ENCODE measurements at regions not wholly inside any gene's neighbourhood (a gene's known extent, or its start where the extent isn't known, plus 50 kb on each side); places are given as distances from the start of the nearest gene placed in this dataset.

GRCh38 chr5:8861764-8862163 lies 684.1 kb downstream of the SEMA5A start:
- Histone ChIP-seq H3K27ac (ENCODE audit: low read depth, low read length) (no peak overlapping the region), H3K4me1 (ENCODE audit: control insufficient read depth, insufficient read depth, low read length) (no peaks in the 10 kb centered on the region), H3K27me3 (ENCODE audit: control insufficient read depth, insufficient read depth, low read length) (no peaks in the 10 kb centered on the region), H3K4me3 (ENCODE audit: low read length) (no peak overlapping the region), H3K36me3 (ENCODE audit: control insufficient read depth, insufficient read depth, low read length) (no peaks in the 10 kb centered on the region), H3K9ac (ENCODE audit: low read length) (no peak overlapping the region)

DNA sequence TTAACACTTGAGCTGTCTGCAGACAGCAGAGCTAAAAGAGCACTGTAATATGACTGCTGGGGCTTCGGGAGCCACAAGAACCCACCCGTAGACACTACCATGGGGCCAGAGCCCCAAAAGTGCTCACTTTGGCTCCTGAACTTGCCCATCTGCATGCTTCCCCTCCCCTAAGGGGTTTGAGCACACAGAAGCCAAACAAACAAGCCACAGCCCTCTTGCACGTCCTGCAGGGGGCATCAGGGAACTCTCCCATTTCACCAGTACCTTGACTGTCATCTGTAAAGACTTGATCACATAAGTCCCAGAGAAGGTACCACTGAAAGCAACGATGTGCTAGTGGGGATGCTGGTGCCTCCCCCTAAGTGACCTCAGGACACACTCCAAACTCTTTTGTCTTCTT lies 681.8 kb downstream of the SEMA5A start:
- no peak overlapping the region for H3K27ac ChIP-seq (ENCODE audit: low read depth, low read length)
- H3K27me3 ChIP-seq (ENCODE audit: control insufficient read depth, insufficient read depth, low read length), result no peaks in the 10 kb centered on the region
- H3K4me1 ChIP-seq (ENCODE audit: control insufficient read depth, insufficient read depth, low read length), result no peaks in the 10 kb centered on the region
- H3K9ac ChIP-seq (ENCODE audit: low read length), result no peak overlapping the region
- no peaks in the 10 kb centered on the region for H3K36me3 ChIP-seq (ENCODE audit: control insufficient read depth, insufficient read depth, low read length)
- no peak overlapping the region for H3K4me3 ChIP-seq (ENCODE audit: low read length)

GRCh38 chr5:8865266-8865665 lies 680.6 kb downstream of the SEMA5A start:
- no peaks in the 10 kb centered on the region for H3K27me3 ChIP-seq (ENCODE audit: control insufficient read depth, insufficient read depth, low read length)
- no peak overlapping the region for H3K4me3 ChIP-seq (ENCODE audit: low read length)
- no peaks in the 10 kb centered on the region for H3K36me3 ChIP-seq (ENCODE audit: control insufficient read depth, insufficient read depth, low read length)
- no peaks in the 10 kb centered on the region for H3K4me1 ChIP-seq (ENCODE audit: control insufficient read depth, insufficient read depth, low read length)
- H3K9ac ChIP-seq (ENCODE audit: low read length), result no peak overlapping the region
- no peak overlapping the region for H3K27ac ChIP-seq (ENCODE audit: low read depth, low read length)

GRCh38 chr5:8865686-8866374 lies 680.0 kb downstream of the SEMA5A start:
- Histone ChIP-seq H3K9ac (ENCODE audit: low read length) (no peak overlapping the region), H3K36me3 (ENCODE audit: control insufficient read depth, insufficient read depth, low read length) (no peaks in the 10 kb centered on the region), H3K4me1 (ENCODE audit: control insufficient read depth, insufficient read depth, low read length) (no peaks in the 10 kb centered on the region), H3K27me3 (ENCODE audit: control insufficient read depth, insufficient read depth, low read length) (no peaks in the 10 kb centered on the region), H3K4me3 (ENCODE audit: low read length) (no peak overlapping the region), H3K27ac (ENCODE audit: low read depth, low read length) (no peak overlapping the region)

- no peak overlapping the region for H3K9ac ChIP-seq (ENCODE audit: low read length)
- H3K4me1 ChIP-seq (ENCODE audit: control insufficient read depth, insufficient read depth, low read length), result no peaks in the 10 kb centered on the region
- no peaks in the 10 kb centered on the region for H3K27me3 ChIP-seq (ENCODE audit: control insufficient read depth, insufficient read depth, low read length)
- no peak overlapping the region for H3K4me3 ChIP-seq (ENCODE audit: low read length)
- H3K27ac ChIP-seq (ENCODE audit: low read depth, low read length), result no peak overlapping the region
- H3K36me3 ChIP-seq (ENCODE audit: control insufficient read depth, insufficient read depth, low read length), result no peaks in the 10 kb centered on the region
These were observed 677.6 kb downstream of the SEMA5A start for GRCh38 chr5:8868283-8868682.

GRCh38 chr5:8869932-8870331 lies 675.9 kb downstream of the SEMA5A start:
- Histone ChIP-seq H3K27ac (ENCODE audit: low read depth, low read length) (no peak overlapping the region), H3K9ac (ENCODE audit: low read length) (no peak overlapping the region), H3K36me3 (ENCODE audit: control insufficient read depth, insufficient read depth, low read length) (no peaks in the 10 kb centered on the region), H3K4me3 (ENCODE audit: low read length) (no peak overlapping the region), H3K27me3 (ENCODE audit: control insufficient read depth, insufficient read depth, low read length) (no peaks in the 10 kb centered on the region), H3K4me1 (ENCODE audit: control insufficient read depth, insufficient read depth, low read length) (no peaks in the 10 kb centered on the region)

GRCh38 chr5:8870349-8870958 lies 675.4 kb downstream of the SEMA5A start:
- Histone ChIP-seq H3K4me3 (ENCODE audit: low read length) (no peak overlapping the region), H3K27me3 (ENCODE audit: control insufficient read depth, insufficient read depth, low read length) (no peaks in the 10 kb centered on the region), H3K27ac (ENCODE audit: low read depth, low read length) (no peak overlapping the region), H3K9ac (ENCODE audit: low read length) (no peak overlapping the region), H3K4me1 (ENCODE audit: control insufficient read depth, insufficient read depth, low read length) (no peaks in the 10 kb centered on the region), H3K36me3 (ENCODE audit: control insufficient read depth, insufficient read depth, low read length) (no peaks in the 10 kb centered on the region)

- no peaks in the 10 kb centered on the region for H3K27me3 ChIP-seq (ENCODE audit: control insufficient read depth, insufficient read depth, low read length)
- H3K36me3 ChIP-seq (ENCODE audit: control insufficient read depth, insufficient read depth, low read length), result no peaks in the 10 kb centered on the region
- H3K9ac ChIP-seq (ENCODE audit: low read length), result no peak overlapping the region
- H3K27ac ChIP-seq (ENCODE audit: low read depth, low read length), result no peak overlapping the region
- H3K4me1 ChIP-seq (ENCODE audit: control insufficient read depth, insufficient read depth, low read length), result no peaks in the 10 kb centered on the region
- no peak overlapping the region for H3K4me3 ChIP-seq (ENCODE audit: low read length)
These were observed 674.9 kb downstream of the SEMA5A start for GRCh38 chr5:8870959-8871355.

DNA sequence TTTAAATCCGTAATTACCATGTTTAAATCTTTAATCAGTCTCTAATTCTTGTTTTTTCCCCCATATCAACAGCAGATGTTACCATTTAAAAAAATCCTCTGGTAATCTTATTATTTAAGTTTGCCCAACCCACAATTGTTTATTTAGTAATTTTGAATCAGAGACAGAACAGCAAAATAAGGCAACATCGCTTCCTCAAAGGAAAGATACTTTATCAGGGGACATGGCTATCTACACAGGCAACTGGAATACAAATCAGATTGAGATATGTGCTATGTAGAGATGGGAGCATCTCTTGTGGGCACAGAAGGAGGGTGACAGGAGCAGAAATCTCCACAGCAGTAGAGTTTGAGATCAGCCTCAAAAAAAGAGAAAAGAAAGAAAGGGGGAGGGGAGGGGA lies 674.4 kb downstream of the SEMA5A start:
- H3K4me3 ChIP-seq (ENCODE audit: low read length), result no peak overlapping the region
- H3K9ac ChIP-seq (ENCODE audit: low read length), result no peak overlapping the region
- H3K36me3 ChIP-seq (ENCODE audit: control insufficient read depth, insufficient read depth, low read length), result no peaks in the 10 kb centered on the region
- H3K27me3 ChIP-seq (ENCODE audit: control insufficient read depth, insufficient read depth, low read length), result no peaks in the 10 kb centered on the region
- no peaks in the 10 kb centered on the region for H3K4me1 ChIP-seq (ENCODE audit: control insufficient read depth, insufficient read depth, low read length)
- H3K27ac ChIP-seq (ENCODE audit: low read depth, low read length), result no peak overlapping the region

DNA sequence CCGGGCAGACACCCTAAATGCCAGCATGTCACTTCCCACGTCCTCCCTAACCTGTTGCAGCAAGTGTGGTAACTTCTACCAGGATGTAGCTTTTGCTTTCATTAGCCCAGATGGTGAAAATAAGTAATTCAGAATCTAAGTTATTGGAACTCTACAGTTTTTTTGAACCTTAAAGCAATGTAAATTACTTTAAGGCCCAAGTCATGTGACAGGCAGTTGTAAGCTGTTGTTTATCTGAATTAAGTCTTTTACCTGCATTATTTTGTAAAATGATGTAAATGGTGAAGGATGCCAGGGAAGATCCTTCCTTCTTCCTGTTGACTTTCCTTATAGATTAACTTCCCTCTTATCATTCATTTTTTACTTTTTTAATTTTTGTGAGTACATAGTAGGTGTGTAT lies 670.2 kb downstream of the SEMA5A start:
- Histone ChIP-seq H3K27ac (ENCODE audit: low read depth, low read length) (no peak overlapping the region), H3K27me3 (ENCODE audit: control insufficient read depth, insufficient read depth, low read length) (no peaks in the 10 kb centered on the region), H3K36me3 (ENCODE audit: control insufficient read depth, insufficient read depth, low read length) (no peaks in the 10 kb centered on the region), H3K4me3 (ENCODE audit: low read length) (no peak overlapping the region), H3K9ac (ENCODE audit: low read length) (no peak overlapping the region), H3K4me1 (ENCODE audit: control insufficient read depth, insufficient read depth, low read length) (no peaks in the 10 kb centered on the region)

GRCh38 chr5:8879248-8879647 lies 666.6 kb downstream of the SEMA5A start:
- no peak overlapping the region for H3K27ac ChIP-seq (ENCODE audit: low read depth, low read length)
- H3K36me3 ChIP-seq (ENCODE audit: control insufficient read depth, insufficient read depth, low read length), result no peaks in the 10 kb centered on the region
- H3K4me1 ChIP-seq (ENCODE audit: control insufficient read depth, insufficient read depth, low read length), result no peaks in the 10 kb centered on the region
- no peaks in the 10 kb centered on the region for H3K27me3 ChIP-seq (ENCODE audit: control insufficient read depth, insufficient read depth, low read length)
- no peak overlapping the region for H3K9ac ChIP-seq (ENCODE audit: low read length)
- no peak overlapping the region for H3K4me3 ChIP-seq (ENCODE audit: low read length)

GRCh38 chr5:8884029-8884428 lies 661.8 kb downstream of the SEMA5A start:
- Histone ChIP-seq H3K27me3 (ENCODE audit: control insufficient read depth, insufficient read depth, low read length) (no peaks in the 10 kb centered on the region), H3K4me1 (ENCODE audit: control insufficient read depth, insufficient read depth, low read length) (no peaks in the 10 kb centered on the region), H3K9ac (ENCODE audit: low read length) (no peak overlapping the region), H3K4me3 (ENCODE audit: low read length) (no peak overlapping the region), H3K36me3 (ENCODE audit: control insufficient read depth, insufficient read depth, low read length) (no peaks in the 10 kb centered on the region), H3K27ac (ENCODE audit: low read depth, low read length) (no peak overlapping the region)

DNA sequence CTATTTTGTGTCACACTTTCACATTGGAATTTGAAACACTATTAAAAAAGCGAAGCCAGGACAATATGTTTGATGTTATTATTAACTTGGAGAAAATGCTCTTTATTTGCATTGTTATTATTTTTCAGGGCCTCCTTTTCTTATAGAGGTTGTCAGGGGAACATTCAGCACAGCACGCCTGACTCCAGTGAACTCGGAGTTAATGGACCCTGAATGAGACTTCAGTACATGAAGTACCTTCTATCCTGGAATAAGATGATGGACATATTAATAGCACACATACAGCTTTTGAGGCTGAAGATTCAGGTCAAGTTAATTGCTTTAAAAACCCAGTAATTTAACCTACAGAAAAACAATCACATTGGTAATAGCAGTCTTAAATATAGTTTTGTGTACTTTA lies 652.9 kb downstream of the SEMA5A start:
- H3K36me3 ChIP-seq (ENCODE audit: control insufficient read depth, insufficient read depth, low read length), result no peaks in the 10 kb centered on the region
- H3K4me1 ChIP-seq (ENCODE audit: control insufficient read depth, insufficient read depth, low read length), result no peaks in the 10 kb centered on the region
- no peaks in the 10 kb centered on the region for H3K27me3 ChIP-seq (ENCODE audit: control insufficient read depth, insufficient read depth, low read length)
- no peak overlapping the region for H3K9ac ChIP-seq (ENCODE audit: low read length)
- no peak overlapping the region for H3K27ac ChIP-seq (ENCODE audit: low read depth, low read length)
- no peak overlapping the region for H3K4me3 ChIP-seq (ENCODE audit: low read length)
